ENCODE measurements at regions not wholly inside any gene's neighbourhood (a gene's known extent, or its start where the extent isn't known, plus 50 kb on each side); places are given as distances from the start of the nearest gene placed in this dataset.

DNA sequence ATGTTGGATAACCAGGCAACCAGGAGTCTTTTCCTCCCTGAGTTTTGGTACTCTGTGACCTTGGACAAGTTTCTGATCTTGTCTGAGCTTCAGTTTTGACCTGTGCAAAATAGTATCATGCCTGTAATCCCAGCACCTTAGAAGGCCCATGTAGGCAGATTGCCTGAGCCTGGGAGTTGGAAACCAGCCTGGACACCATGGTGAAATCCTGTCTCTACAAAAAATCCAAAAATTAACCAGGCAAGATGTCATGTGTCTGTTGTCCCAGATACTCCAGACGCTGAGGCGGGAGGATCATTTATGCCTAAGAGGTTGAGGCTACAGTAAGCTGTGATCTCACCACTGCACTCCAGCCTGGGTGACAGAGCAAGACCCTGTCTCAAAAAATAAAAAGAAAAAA lies 114.8 kb downstream of the IL12A start:
- Histone ChIP-seq H3K4me1 (replicated peaks) (no peaks in the 10 kb centered on the region), H3K4me3 (no peak overlapping the region), H3K27me3 (replicated peaks) (peaks cover 7% of the 10 kb centered on the region; the same call in 1 of the 2 replicates), H3K9me3 (replicated peaks) (no peaks in the 10 kb centered on the region), H3K27ac (no peak overlapping the region), H3K36me3 (no peaks in the 10 kb centered on the region)
- DNase-seq (ENCODE audit: low read depth in 1 of 2, low spot score in 2 of 2), result no peak

DNA sequence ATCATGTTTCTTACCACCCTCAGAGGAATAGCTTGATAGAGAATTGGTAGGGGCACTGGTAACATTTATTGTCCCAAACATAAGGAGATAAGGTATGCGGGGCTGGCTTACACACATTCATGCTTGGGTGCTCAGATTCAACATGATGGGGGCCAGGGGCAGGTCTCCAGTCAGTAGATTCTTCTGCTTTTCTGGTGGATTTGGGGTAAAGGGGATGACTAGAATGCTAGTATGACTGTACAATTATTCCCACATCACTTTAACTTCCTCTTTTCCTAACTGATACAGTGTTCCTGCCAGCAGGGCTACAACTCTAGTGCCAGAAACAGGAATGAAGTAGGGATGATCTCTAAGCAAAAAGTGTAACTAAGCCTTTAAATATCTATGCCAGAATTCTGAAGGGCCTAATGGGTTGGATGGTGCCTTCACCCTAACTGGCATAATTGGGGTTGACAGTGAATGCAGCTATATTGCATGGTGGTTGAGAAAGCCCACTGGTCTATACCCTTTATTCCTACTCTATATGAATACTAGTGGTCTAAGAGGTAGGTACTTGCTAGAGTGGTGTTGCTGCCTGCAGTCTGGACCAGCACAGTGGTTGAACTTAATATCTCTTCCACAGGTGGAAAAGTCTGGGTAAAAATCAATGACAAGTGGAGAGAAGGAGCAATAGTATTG lies 117.4 kb downstream of the IL12A start:
- H3K9me3 ChIP-seq (replicated peaks), result no peaks in the 10 kb centered on the region

DNA sequence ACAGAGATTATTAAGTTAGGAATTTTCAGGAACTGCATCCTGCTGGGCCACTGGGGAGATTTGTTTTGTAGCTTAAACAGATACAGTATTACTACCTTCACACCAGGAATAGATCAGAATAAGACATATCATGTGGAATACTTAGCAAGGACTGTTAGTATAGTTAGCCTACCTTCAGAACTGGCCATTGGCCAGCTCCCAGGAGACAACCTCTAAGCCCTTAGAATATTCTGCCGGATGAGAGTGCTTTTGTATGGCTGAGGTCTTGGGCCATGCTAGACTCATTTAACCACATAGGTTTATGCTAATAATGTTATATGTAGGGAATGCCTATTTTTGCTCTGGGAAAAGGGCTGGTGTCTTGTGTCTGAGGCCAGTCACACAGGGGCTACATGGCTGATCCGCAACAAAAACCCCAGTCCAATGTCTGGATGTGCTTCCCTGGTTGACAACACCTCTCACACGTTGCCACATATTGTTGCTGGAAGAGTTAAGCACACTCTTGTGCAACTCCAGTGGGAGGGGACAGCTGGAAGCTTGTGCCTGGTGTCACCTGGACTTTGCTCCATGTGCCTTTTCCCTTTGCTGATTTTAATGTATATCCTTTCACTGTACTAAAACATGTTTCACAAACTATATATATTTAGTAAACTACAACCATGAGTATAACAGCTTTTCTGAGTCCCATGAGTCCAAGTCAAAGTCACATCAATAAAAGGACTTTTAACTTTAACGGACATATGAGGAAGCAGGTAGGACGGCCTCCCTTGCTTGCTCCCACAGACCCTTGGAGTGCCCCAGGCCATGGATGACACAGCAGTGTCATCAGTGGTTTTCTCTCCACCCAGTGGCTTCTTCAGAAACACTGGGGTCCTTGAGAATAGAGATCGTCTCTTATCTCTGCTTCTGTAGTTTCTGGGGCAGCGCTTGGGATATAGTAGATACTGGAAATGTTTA lies 118.0 kb upstream of the C3orf80 start:
- Histone ChIP-seq H3K27me3 (replicated peaks) (no peaks in the 10 kb centered on the region), H3K4me3 (no peak overlapping the region), H3K36me3 (no peaks in the 10 kb centered on the region), H3K27ac (no peak overlapping the region), H3K9me3 (replicated peaks) (no peaks in the 10 kb centered on the region), H3K4me1 (replicated peaks) (no peaks in the 10 kb centered on the region)
- no peak for DNase-seq (ENCODE audit: low read depth in 1 of 2, low spot score in 2 of 2)

More for the DNA sequence above, 117.4 kb downstream of the IL12A start:
- Histone ChIP-seq H3K27ac (no peak overlapping the region), H3K4me3 (no peak overlapping the region), H3K36me3 (no peaks in the 10 kb centered on the region), H3K4me1 (replicated peaks) (no peaks in the 10 kb centered on the region), H3K27me3 (replicated peaks) (no peaks in the 10 kb centered on the region)
- no peak for DNase-seq (ENCODE audit: low read depth in 1 of 2, low spot score in 2 of 2)

DNA sequence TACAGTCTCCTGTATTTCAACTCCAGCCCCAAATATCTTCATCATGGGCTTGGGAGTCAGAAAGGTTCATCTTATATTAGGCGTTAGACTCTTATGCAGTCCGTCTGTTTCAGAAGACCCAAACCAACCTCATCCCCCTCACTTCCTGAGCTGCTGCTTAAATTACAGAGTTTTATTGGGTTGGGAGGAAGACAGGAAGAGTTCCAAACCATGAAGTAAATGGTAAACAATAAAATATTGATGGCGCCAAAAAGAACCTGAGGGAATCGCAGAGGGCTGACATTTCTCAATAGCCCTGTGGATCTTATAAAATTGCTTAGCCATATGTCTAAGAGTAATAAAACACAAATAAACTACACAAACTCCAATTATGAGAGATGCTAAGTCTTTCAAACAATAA lies 116.9 kb upstream of the C3orf80 start:
- no peaks in the 10 kb centered on the region for H3K9me3 ChIP-seq (replicated peaks)
- H3K27me3 ChIP-seq (replicated peaks), result no peaks in the 10 kb centered on the region
- H3K36me3 ChIP-seq, result no peaks in the 10 kb centered on the region
- no peak overlapping the region for H3K27ac ChIP-seq
- DNase-seq (ENCODE audit: low read depth in 1 of 2, low spot score in 2 of 2), result no peak
- H3K4me3 ChIP-seq, result no peak overlapping the region
- no peaks in the 10 kb centered on the region for H3K4me1 ChIP-seq (replicated peaks)

DNA sequence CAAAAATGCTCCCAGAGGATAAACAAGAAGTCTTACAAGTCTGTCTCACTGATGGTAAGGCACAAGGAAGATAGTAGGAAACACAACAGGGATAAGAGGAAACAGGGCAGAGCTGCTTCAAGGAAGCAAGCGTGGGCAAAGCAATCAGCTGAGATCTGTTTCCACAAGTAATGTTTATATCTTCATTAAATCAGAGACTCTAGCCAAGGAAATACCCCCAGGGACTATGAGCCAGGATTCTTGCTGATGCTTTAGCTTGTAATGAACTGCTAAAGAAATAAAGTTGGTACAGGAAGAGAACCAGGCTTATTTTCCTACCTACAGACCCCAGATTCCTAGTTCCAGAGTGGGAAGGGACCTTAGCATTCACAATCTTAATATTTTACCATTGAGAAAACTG lies 112.7 kb upstream of the C3orf80 start:
- Histone ChIP-seq H3K36me3 (no peaks in the 10 kb centered on the region), H3K4me3 (no peak overlapping the region), H3K27ac (no peak overlapping the region), H3K4me1 (replicated peaks) (no peaks in the 10 kb centered on the region), H3K9me3 (replicated peaks) (no peaks in the 10 kb centered on the region), H3K27me3 (replicated peaks) (no peaks in the 10 kb centered on the region)
- no peak for DNase-seq (ENCODE audit: low read depth in 1 of 2, low spot score in 2 of 2)

DNA sequence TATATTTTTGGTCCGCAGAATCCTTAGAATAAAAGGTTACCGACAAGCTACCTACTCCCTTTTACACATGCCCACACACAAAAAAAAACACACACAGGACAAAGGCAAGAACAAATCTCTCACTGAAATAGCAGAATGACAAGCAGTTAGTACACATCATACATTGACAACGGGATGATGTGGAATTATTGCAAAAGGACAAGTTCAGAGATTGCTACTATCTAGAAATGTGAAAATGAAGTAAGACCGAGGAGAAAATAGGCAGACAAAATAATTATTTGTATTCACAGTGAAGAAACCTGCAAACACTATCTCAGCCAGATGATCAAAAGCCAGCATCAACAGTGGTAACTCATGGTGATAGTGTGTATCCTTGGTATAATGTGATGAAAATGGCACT lies 112.2 kb upstream of the C3orf80 start:
- Histone ChIP-seq H3K36me3 (no peaks in the 10 kb centered on the region), H3K9me3 (replicated peaks) (no peaks in the 10 kb centered on the region), H3K27me3 (replicated peaks) (no peaks in the 10 kb centered on the region), H3K4me1 (replicated peaks) (no peaks in the 10 kb centered on the region), H3K27ac (no peak overlapping the region), H3K4me3 (no peak overlapping the region)
- no peak for DNase-seq (ENCODE audit: low read depth in 1 of 2, low spot score in 2 of 2)

DNA sequence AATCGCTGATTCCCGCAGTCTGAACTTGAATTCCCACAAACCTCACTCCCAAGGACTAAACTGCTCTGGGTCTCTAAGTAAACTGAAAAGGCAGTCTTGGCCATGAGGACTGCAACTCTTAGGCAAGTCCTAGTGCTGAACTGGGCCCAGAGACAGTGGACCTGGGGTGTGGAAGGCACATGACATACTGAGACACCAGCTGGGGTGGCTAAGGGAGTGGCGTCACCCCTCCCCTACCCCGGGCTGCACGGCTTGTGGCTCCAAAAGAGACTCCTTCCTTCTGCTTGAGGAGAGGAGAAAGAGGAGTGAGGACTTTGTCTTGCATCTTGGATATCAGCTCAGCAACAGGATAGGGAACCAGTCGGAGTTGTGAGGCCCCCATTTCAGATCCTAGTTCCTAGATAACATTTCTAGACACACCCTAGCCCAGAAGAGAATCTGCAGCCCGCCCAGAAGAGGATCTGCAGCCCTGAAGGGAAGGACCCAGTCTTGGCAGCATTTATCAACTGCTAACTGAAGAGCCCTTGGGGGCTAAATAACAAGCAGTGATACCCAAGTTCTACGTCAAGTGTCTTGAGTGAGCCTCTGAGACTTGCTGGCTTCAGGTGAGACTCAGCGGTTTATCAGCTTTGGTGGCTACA lies 110.7 kb upstream of the C3orf80 start:
- Histone ChIP-seq H3K4me3 (no peak overlapping the region), H3K27me3 (replicated peaks) (no peaks in the 10 kb centered on the region), H3K9me3 (replicated peaks) (no peaks in the 10 kb centered on the region), H3K36me3 (no peaks in the 10 kb centered on the region), H3K27ac (no peak overlapping the region), H3K4me1 (replicated peaks) (no peaks in the 10 kb centered on the region)
- DNase-seq (ENCODE audit: low read depth in 1 of 2, low spot score in 2 of 2), result no peak

DNA sequence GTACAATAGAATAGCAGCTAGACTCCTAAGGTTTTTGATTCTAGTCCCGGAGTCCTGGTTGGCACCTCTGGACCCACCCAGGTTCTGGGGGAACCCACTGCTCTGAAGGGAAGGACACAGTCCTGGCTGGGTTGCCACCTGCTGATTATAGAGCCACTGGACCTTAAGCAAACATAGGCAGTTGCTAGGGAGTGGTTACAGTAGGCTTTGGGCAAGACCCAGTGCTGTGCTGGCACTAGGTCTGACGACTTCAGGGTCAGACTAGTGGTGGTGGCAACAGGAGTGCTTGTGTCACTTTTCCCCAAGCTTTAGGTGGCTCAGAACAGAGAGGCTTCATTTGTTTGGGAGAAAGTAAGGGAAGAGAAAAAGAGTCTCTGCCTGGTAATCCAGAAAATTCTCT lies 109.8 kb upstream of the C3orf80 start:
- Histone ChIP-seq H3K27me3 (replicated peaks) (no peaks in the 10 kb centered on the region), H3K9me3 (replicated peaks) (no peaks in the 10 kb centered on the region)
- DNase-seq (ENCODE audit: low read depth in 1 of 2, low spot score in 2 of 2), result no peak

DNA sequence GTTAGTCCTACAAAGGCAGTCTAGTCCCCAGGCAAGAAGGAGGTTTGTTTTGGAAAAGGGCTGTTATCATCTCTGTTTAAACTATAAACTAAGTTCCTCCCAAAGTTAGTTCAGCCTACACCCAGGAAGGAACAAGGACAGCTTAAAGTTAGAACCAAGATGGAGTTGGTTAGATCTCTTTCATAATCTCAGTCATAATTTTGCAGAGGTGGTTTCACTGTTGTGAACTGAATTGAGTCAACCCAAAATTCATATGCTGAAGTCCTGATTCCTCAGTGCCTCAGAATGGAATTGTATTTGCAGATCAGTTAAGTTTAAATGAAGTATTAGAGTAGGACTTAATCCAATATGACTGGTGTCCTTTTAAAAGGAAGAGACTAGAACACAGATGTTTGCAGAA lies 101.0 kb upstream of the C3orf80 start:
- H3K4me3 ChIP-seq, result no peak overlapping the region
- no peak for DNase-seq (ENCODE audit: low read depth in 1 of 2, low spot score in 2 of 2)
- H3K27me3 ChIP-seq (replicated peaks), result no peaks in the 10 kb centered on the region
- H3K4me1 ChIP-seq (replicated peaks), result peaks cover 2% of the 10 kb centered on the region
- H3K27ac ChIP-seq, result no peak overlapping the region
- H3K9me3 ChIP-seq (replicated peaks), result no peaks in the 10 kb centered on the region
- H3K36me3 ChIP-seq, result no peaks in the 10 kb centered on the region

More for the DNA sequence above, 109.8 kb upstream of the C3orf80 start:
- Histone ChIP-seq H3K36me3 (no peaks in the 10 kb centered on the region), H3K27ac (no peak overlapping the region), H3K4me1 (replicated peaks) (no peaks in the 10 kb centered on the region), H3K4me3 (no peak overlapping the region)

DNA sequence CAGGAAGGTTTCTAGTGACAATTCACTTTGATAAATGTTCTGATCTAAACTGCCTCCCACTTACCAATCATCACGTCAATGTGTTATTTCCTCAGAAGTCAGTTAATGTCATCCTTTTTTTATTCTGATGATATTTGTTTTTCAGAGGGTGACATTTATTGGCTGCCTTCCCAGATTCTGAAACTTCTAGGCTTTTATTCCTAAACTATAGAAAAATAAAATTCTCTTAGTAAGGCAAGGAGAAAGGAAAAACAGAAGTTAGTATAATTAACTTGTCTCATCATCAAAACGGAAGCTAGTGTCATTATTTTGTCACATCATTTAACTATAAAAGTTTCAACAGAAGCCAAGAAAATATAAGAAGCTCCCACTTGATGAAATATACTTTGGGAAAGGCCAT lies 100.0 kb upstream of the C3orf80 start:
- Histone ChIP-seq H3K27me3 (replicated peaks) (no peaks in the 10 kb centered on the region), H3K9me3 (replicated peaks) (no peaks in the 10 kb centered on the region), H3K27ac (no peak overlapping the region), H3K36me3 (no peaks in the 10 kb centered on the region), H3K4me1 (replicated peaks) (peaks cover 11% of the 10 kb centered on the region), H3K4me3 (no peak overlapping the region)
- DNase-seq (ENCODE audit: low read depth in 1 of 2, low spot score in 2 of 2), result no peak

DNA sequence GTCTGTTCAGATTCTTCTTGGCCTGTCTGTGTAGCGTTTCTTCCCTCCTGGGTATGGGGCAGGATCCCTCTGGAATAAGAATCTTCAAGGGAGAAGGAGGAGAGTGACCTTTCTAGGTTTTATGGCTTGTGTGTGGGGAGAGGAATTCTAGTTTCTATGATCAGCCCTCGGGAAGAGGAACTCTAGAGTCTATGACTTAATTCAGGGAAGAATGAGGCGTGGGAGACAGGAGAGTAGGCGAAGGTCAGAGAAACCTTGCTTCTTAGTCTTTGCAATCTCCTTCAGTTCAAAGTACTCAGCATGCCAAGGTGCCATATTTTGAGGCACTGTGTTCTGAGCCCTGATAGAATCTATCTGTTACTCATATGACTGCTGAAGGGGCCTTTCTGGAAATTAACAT lies 99.2 kb upstream of the C3orf80 start:
- DNase-seq (ENCODE audit: low read depth in 1 of 2, low spot score in 2 of 2), result no peak
- Histone ChIP-seq H3K27ac (no peak overlapping the region), H3K4me1 (replicated peaks) (peaks cover 11% of the 10 kb centered on the region)

DNA sequence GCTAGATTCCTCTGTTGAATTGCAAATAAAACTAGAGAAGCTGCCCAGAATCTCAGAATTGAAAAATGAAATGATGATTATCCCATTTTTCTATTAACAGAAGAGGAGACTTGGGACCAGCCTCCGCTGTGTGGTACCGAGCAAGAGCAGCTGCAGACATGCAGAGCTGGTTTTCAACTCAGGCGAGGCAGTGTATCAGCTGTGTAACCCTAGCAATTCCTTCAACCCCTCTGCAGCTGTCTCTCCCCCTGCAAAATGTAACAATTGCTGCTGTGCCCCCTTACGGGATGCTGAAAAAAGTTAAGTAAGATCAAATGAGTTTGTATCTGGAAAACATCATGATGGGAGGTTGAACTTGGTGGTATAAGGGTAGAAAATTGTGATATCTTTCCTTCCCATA lies 98.5 kb upstream of the C3orf80 start:
- no peaks in the 10 kb centered on the region for H3K9me3 ChIP-seq (replicated peaks)
- no peaks in the 10 kb centered on the region for H3K36me3 ChIP-seq
- DNase-seq (ENCODE audit: low read depth in 1 of 2, low spot score in 2 of 2), result no peak
- H3K4me3 ChIP-seq, result no peak overlapping the region
- no peak overlapping the region for H3K27ac ChIP-seq
- peaks cover 11% of the 10 kb centered on the region for H3K4me1 ChIP-seq (replicated peaks)
- H3K27me3 ChIP-seq (replicated peaks), result no peaks in the 10 kb centered on the region

More for the DNA sequence above, 99.2 kb upstream of the C3orf80 start:
- Histone ChIP-seq H3K4me3 (no peak overlapping the region), H3K27me3 (replicated peaks) (no peaks in the 10 kb centered on the region), H3K9me3 (replicated peaks) (no peaks in the 10 kb centered on the region), H3K36me3 (no peaks in the 10 kb centered on the region)

DNA sequence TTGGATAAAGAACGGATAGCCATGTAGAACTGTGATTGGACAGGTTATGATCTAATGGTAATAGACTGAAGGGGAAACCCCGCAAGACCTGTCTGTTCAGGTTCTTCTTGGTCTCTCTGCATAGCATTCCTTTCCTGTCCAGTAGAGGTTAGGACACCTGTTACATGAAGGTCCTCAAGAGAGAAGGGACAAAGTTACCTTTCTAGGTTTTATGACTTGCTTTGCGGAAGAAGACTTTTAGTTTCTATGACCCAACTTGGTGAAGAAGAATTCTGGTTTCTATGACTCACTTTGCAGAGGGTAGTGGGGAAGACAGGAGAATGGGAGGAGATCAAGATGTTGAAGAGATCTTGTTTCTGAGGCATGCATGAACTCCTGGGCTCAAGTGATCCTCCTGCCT lies 97.9 kb upstream of the C3orf80 start:
- no peak for DNase-seq (ENCODE audit: low read depth in 1 of 2, low spot score in 2 of 2)
- Histone ChIP-seq H3K4me3 (no peak overlapping the region), H3K27ac (no peak overlapping the region), H3K9me3 (replicated peaks) (no peaks in the 10 kb centered on the region), H3K36me3 (no peaks in the 10 kb centered on the region), H3K4me1 (replicated peaks) (peaks cover 11% of the 10 kb centered on the region), H3K27me3 (replicated peaks) (no peaks in the 10 kb centered on the region)

DNA sequence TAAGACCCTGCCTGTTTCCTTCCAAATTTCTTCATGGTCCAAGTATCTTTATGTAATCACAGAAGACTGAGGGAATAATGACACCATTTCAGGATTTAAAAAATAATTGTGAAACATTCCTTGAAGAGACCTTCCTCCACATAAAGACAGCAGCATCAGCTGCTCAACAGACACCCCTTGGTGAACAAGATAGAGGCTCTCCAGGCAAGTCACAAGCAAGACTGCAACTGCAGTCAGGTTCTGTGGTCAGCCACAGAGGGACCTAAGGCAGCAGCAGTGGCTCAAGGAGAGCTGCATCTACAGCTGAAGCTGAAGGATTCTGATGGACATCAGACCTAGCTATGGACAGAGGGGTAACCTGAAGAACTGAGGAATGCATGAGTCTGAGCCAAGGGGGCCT lies 97.2 kb upstream of the C3orf80 start:
- H3K27ac ChIP-seq, result no peak overlapping the region
- no peaks in the 10 kb centered on the region for H3K27me3 ChIP-seq (replicated peaks)
- H3K9me3 ChIP-seq (replicated peaks), result no peaks in the 10 kb centered on the region
- H3K4me1 ChIP-seq (replicated peaks), result peaks cover 11% of the 10 kb centered on the region
- no peaks in the 10 kb centered on the region for H3K36me3 ChIP-seq
- DNase-seq (ENCODE audit: low read depth in 1 of 2, low spot score in 2 of 2), result no peak
- no peak overlapping the region for H3K4me3 ChIP-seq
